Psoas muscle (tissue), 7 donors: ENCODE measurements at regions not wholly inside any gene's neighbourhood (a gene's known extent, or its start where the extent isn't known, plus 50 kb on each side); places are given as distances from the start of the nearest gene placed in this dataset.

ENCODE experiments used
- ATAC-seq, 4 donors: fragments of 200-7000 bp; cut with Tn5 transposase; one replicate each; pipeline ENCODE4 v1.9.1; 2020; ENCODE audit warnings: moderate library complexity in 3 of 4, mild to moderate bottlenecking in 2 of 4
- DNase-seq, 2 donors: peaks; one replicate each; pipeline ENCODE4 v3.0.0-alpha.2; 2020
- H3K27ac ChIP-seq: fragments of 200-600 bp; one replicate; pipeline ENCODE4 v1.8.0; 2022
- H3K27me3 ChIP-seq, 3 donors: fragments of 200-600 bp in 1 of 3; one replicate each; pipeline versions ENCODE4 v1.6.1 to v1.8.0; 2013 to 2022; ENCODE audit warnings: low read length in 2 of 3, mild to moderate bottlenecking in 2 of 3, moderate library complexity in 1 of 3; ENCODE audit not compliant: insufficient read depth in 3 of 3
- H3K36me3 ChIP-seq, 2 donors: fragments of 200-600 bp in 1 of 2; one replicate each; pipeline versions ENCODE4 v1.6.1 to v1.8.0; 2013 to 2022; ENCODE audit warnings: low read depth in 1 of 2, mild to moderate bottlenecking in 1 of 2, moderate library complexity in 1 of 2; ENCODE audit not compliant: insufficient read depth in 1 of 2
- H3K4me1 ChIP-seq: fragments of 200-600 bp; one replicate; pipeline ENCODE4 v1.8.0; 2022
- H3K4me3 ChIP-seq: fragments of 200-600 bp; one replicate; pipeline ENCODE4 v1.8.0; 2022; ENCODE audit warnings: mild to moderate bottlenecking
- H3K9me3 ChIP-seq: fragments of 200-600 bp; one replicate; pipeline ENCODE4 v1.8.0; 2022
- WGBS, 3 donors: extraction: QIAGEN DNeasy Blood & Tissue Kit; methylation state at CpG; one replicate each; pipeline versions ENCODE4 v1.1.6 to v1.1.7; 2013; 5-methylcytosine and 5-hydroxymethylcytosine counted together
- intact Hi-C, 2 donors: fragments of 100-400 bp; cut with DNase I; formaldehyde crosslinking; loops; one replicate each; pipeline versions ENCODE4 v1.11.0 to v1.14.2; 2022
- TF ChIP-seq, protein P1 (sequence below): fragments of 200-600 bp; IDR thresholded peaks from one replicate; pipeline ENCODE4 v1.8.0; 2022; ENCODE audit warnings: antibody characterized with exemption
- donor health status: healthy with polysubstance abuse.
- donor health status: DM: no; HTN: no; CAD: no; lungs with moderate emphysema.
- donor health status: Bipolar disorder and iron deficiency.
- donor health status: healthy.
- donor health status: DM: yes; HTN: yes; CAD: no.
- donor health status: DM: no; HTN: no; CAD: no.
- donor health status: DM: yes; HTN: yes; CAD: no.

DNA sequence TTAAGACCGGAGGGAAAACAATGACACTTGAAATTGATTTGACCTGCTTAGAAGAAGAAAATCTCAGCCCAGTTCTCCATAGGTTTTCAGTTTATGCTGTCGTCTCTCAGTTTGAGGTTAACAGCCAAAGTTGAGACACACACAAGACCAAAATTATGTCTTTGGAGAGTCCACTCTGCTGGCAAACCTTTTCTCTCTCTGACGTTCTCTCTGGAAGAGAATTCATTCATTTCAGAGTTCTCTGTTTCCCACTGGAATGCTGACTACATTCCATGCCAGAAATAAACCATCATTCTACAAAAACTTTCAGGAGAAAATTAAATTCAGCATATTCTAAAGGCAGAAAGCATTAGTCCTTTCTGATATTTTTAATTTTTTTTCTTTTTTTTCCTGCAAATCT is 155.2 kb downstream of the TFAP2A start:
- intact Hi-C loops, result no loop called here
- no peaks in the 10 kb centered on the region for H3K27me3 ChIP-seq
- 47 to 53% (median 51%) methylated on average over 3 of the region's 3 CpGs for WGBS, 3 donors
- H3K36me3 ChIP-seq, result no peaks in the 10 kb centered on the region
- no peak overlapping the region for H3K27ac ChIP-seq
- H3K4me3 ChIP-seq, result no peak overlapping the region
- TF ChIP-seq, protein P1, sequence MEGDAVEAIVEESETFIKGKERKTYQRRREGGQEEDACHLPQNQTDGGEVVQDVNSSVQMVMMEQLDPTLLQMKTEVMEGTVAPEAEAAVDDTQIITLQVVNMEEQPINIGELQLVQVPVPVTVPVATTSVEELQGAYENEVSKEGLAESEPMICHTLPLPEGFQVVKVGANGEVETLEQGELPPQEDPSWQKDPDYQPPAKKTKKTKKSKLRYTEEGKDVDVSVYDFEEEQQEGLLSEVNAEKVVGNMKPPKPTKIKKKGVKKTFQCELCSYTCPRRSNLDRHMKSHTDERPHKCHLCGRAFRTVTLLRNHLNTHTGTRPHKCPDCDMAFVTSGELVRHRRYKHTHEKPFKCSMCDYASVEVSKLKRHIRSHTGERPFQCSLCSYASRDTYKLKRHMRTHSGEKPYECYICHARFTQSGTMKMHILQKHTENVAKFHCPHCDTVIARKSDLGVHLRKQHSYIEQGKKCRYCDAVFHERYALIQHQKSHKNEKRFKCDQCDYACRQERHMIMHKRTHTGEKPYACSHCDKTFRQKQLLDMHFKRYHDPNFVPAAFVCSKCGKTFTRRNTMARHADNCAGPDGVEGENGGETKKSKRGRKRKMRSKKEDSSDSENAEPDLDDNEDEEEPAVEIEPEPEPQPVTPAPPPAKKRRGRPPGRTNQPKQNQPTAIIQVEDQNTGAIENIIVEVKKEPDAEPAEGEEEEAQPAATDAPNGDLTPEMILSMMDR, result no peak
- DNase-seq (no peak), ATAC-seq (no peak)
- no peaks in the 10 kb centered on the region for H3K4me1 ChIP-seq
- peaks cover 3% of the 10 kb centered on the region for H3K9me3 ChIP-seq

DNA sequence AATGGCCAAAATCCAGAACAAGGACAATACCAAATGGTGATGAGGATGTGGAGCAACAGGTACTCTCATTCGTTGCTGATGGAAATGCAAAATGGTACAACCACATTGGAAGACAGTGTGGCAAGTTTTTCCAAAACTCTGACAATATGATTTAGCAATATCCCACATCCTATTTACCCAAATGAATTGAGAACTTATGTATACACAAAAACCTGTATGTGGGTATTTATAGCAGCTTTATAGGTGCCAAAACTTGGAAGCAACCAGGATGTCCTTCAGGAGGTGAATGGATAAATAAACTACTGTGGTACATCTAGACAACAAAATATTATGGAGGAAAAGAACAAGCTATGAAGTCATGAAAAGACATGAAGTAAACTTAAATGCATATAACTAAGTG is 156.5 kb downstream of the TFAP2A start:
- Histone ChIP-seq H3K27me3 (no peaks in the 10 kb centered on the region), H3K4me3 (no peak overlapping the region), H3K27ac (no peak overlapping the region), H3K4me1 (no peaks in the 10 kb centered on the region), H3K36me3 (no peaks in the 10 kb centered on the region), H3K9me3 (peaks cover 3% of the 10 kb centered on the region)
- WGBS, 3 donors, result 73 to 81% (median 81%) methylated on average over 1 of the region's 1 CpG
- ATAC-seq, result no peak
- intact Hi-C loops, result no loop called here
- no peak for DNase-seq
- TF ChIP-seq, protein P1, result no peak

DNA sequence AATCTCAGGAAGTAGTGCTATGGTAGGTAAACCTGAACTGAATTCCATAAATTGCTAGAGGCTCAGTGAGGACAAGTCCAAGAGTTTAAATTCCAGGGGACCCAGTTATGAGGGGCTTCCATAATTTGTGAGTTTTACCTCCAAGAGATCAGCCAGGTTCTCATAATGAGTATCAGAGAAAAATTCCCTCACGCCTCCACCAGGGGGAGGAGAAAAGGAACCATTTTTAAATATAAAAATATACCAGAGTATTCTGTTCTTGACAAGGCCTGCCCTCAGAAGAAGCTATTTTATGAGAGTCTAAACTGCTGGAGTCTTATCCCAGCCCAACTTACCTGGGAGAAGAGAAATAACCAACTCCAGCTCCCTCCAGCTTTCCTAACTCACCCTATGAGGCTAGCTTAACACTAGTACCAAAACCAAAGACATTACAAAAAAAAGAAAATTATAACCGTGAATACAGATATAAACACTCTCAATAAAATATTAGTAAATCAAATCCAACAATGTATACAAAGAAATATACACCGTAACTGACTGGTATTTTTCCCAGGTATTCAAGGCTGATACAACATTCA is 158.7 kb downstream of the TFAP2A start:
- intact Hi-C loops, result no loop called here

DNA sequence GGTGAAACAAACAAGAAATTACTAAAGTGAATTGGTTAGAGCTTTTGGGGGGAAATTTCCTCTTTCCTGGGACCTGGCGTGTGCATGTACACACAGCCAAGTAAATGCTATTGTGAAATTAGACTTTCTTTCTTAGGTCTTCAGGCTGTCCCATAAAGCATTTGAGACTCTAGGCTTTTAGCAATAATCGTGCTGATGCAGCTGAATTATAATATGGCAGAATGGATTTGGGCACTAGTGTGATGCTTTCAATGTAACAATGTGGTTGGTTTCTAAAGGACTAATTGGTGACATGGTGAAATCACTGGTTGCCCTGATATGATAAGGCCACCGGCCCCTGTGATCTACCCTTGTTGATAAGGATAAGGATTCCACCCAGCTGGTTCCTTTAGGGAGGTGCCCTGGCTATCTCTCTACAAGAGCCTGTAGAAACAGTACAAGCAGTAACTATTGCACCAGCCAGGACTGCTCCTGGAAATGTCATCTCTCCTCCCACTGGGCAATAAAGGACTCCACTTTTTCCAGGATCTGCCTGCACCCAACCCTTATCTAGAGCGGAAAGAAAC is 164.1 kb downstream of the TFAP2A start:
- no peak overlapping the region for H3K4me3 ChIP-seq
- no peaks in the 10 kb centered on the region for H3K9me3 ChIP-seq
- no peak for ATAC-seq
- H3K36me3 ChIP-seq, result no peaks in the 10 kb centered on the region
- no peak for DNase-seq
- no peaks in the 10 kb centered on the region for H3K4me1 ChIP-seq
- WGBS, 3 donors, result 82 to 87% (median 86%) methylated on average over 4 of the region's 4 CpGs
- no peaks in the 10 kb centered on the region for H3K27me3 ChIP-seq
- TF ChIP-seq, protein P1, result no peak
- intact Hi-C loops, result no loop called here
- H3K27ac ChIP-seq, result no peak overlapping the region

More for the DNA sequence above, 158.7 kb downstream of the TFAP2A start:
- 85 to 90% (median 87%) methylated on average over 3 of the region's 3 CpGs for WGBS, 3 donors
- Histone ChIP-seq H3K4me1 (no peaks in the 10 kb centered on the region), H3K4me3 (no peak overlapping the region), H3K27ac (no peak overlapping the region), H3K9me3 (peaks cover 3% of the 10 kb centered on the region), H3K27me3 (no peaks in the 10 kb centered on the region), H3K36me3 (no peaks in the 10 kb centered on the region)
- ATAC-seq, result no peak
- TF ChIP-seq, protein P1, result peak; percentile 10
- DNase-seq, result no peak

DNA sequence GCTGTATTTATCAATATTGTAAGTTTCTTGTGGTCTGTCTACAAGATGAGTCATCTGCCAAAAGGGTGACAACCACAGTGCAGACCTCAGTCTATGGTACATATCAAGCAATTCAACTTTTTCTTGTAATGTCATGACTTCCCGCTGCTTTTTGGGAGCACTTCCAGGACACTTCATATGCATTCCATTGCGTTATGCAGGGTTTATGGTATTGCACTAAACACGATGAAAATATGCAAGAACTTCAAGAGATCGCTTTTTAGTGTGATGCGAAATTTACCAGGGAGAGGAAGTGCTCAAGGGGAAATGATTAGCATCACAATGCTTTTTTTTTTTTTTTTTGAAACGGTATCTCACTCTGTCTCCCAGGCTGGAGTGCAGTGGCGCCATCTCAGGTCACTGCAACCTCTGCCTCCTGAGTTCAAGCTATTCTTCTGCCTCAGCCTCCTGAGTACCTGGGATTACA is 166.5 kb downstream of the TFAP2A start:
- intact Hi-C loops, result no loop called here
- Histone ChIP-seq H3K27ac (no peak overlapping the region), H3K4me1 (no peaks in the 10 kb centered on the region), H3K9me3 (no peaks in the 10 kb centered on the region), H3K4me3 (no peak overlapping the region), H3K36me3 (no peaks in the 10 kb centered on the region), H3K27me3 (no peaks in the 10 kb centered on the region)
- ATAC-seq, result no peak
- no peak for DNase-seq
- 45 to 51% (median 46%) methylated on average over 7 of the region's 7 CpGs for WGBS, 3 donors
- TF ChIP-seq, protein P1, result no peak
